Parathyroid adenoma (tissue), 2 donors: ENCODE measurements at regions not wholly inside any gene's neighbourhood (a gene's known extent, or its start where the extent isn't known, plus 50 kb on each side); places are given as distances from the start of the nearest gene placed in this dataset.

Experiments
- H2AFZ ChIP-seq: fragments of 300-600 bp; sonication (generic); one replicate; pipeline ENCODE4 v1.7.0; 2017; ENCODE audit warnings: antibody characterized with exemption, mild to moderate bottlenecking
- H3K27ac ChIP-seq: fragments of 300-600 bp; sonication (generic); one replicate; pipeline ENCODE4 v1.7.0; 2017
- H3K27me3 ChIP-seq: fragments of 300-600 bp; sonication (generic); one replicate; pipeline ENCODE4 v1.7.0; 2017; ENCODE audit warnings: low read length; ENCODE audit not compliant: control insufficient read depth, insufficient read depth
- H3K36me3 ChIP-seq: fragments of 300-600 bp; sonication (generic); one replicate; pipeline ENCODE4 v1.7.0; 2017; ENCODE audit warnings: low read length; ENCODE audit not compliant: control insufficient read depth, insufficient read depth
- H3K4me1 ChIP-seq: fragments of 300-600 bp; sonication (generic); one replicate; pipeline ENCODE4 v1.7.0; 2017; ENCODE audit warnings: control low read depth
- H3K4me2 ChIP-seq: fragments of 300-600 bp; sonication (generic); one replicate; pipeline ENCODE4 v1.7.0; 2017; ENCODE audit warnings: low read length
- H3K4me3 ChIP-seq: fragments of 300-600 bp; sonication (generic); one replicate; pipeline ENCODE4 v1.7.0; 2017; ENCODE audit warnings: low read depth, low read length
- H3K79me2 ChIP-seq: fragments of 300-600 bp; sonication (generic); one replicate; pipeline ENCODE4 v1.7.0; 2017; ENCODE audit warnings: control low read depth
- H3K9ac ChIP-seq: fragments of 300-600 bp; sonication (generic); one replicate; pipeline ENCODE4 v1.7.0; 2017; ENCODE audit warnings: mild to moderate bottlenecking
- H3K9me3 ChIP-seq: fragments of 300-600 bp; sonication (generic); one replicate; pipeline ENCODE4 v1.7.0; 2017; ENCODE audit warnings: low read length; ENCODE audit not compliant: control insufficient read depth
- CTCF ChIP-seq: fragments of 300-600 bp; sonication (generic); IDR thresholded peaks from one replicate; pipeline ENCODE4 v1.7.0; 2017; ENCODE audit warnings: antibody characterized with exemption, mild to moderate bottlenecking
- donor health status: primary hyperparathyroidism.

- H3K27me3 ChIP-seq: no peaks in the 10 kb centered on the region
- H3K4me3 ChIP-seq: no peak overlapping the region
- no peak overlapping the region for H3K9ac ChIP-seq
- H3K4me2 ChIP-seq: no peak overlapping the region
- TF ChIP-seq CTCF: no peak
- no peak overlapping the region for H3K27ac ChIP-seq
- no peaks in the 10 kb centered on the region for H3K79me2 ChIP-seq
- H2AFZ ChIP-seq: no peak overlapping the region
- no peaks in the 10 kb centered on the region for H3K36me3 ChIP-seq
- no peaks in the 10 kb centered on the region for H3K4me1 ChIP-seq
- H3K9me3 ChIP-seq: no peaks in the 10 kb centered on the region
These were observed 297.8 kb downstream of the RPS24 start for GRCh38 chr10:78331391-78331922.

- Histone ChIP-seq H2AFZ (no peak overlapping the region), H3K79me2 (no peaks in the 10 kb centered on the region), H3K9ac (no peak overlapping the region), H3K4me3 (no peak overlapping the region), H3K9me3 (no peaks in the 10 kb centered on the region), H3K27ac (no peak overlapping the region), H3K27me3 (no peaks in the 10 kb centered on the region), H3K4me2 (no peak overlapping the region), H3K4me1 (no peaks in the 10 kb centered on the region), H3K36me3 (no peaks in the 10 kb centered on the region)
- TF ChIP-seq CTCF: no peak
These were observed 298.3 kb downstream of the RPS24 start for GRCh38 chr10:78332012-78332411.

- Histone ChIP-seq H3K4me1 (no peaks in the 10 kb centered on the region), H3K79me2 (no peaks in the 10 kb centered on the region), H3K9me3 (no peaks in the 10 kb centered on the region), H3K27ac (no peak overlapping the region), H3K4me3 (no peak overlapping the region), H3K4me2 (no peak overlapping the region), H2AFZ (no peak overlapping the region), H3K36me3 (no peaks in the 10 kb centered on the region), H3K9ac (no peak overlapping the region), H3K27me3 (no peaks in the 10 kb centered on the region)
- no peak for TF ChIP-seq CTCF
These were observed 299.0 kb downstream of the RPS24 start for GRCh38 chr10:78332657-78333056.

GRCh38 chr10:78333362-78334143, 299.9 kb downstream of the RPS24 start:
- H3K27me3 ChIP-seq: no peaks in the 10 kb centered on the region
- no peaks in the 10 kb centered on the region for H3K4me1 ChIP-seq
- H3K9ac ChIP-seq: no peak overlapping the region
- H3K36me3 ChIP-seq: no peaks in the 10 kb centered on the region
- H3K79me2 ChIP-seq: no peaks in the 10 kb centered on the region
- H2AFZ ChIP-seq: no peak overlapping the region
- H3K4me2 ChIP-seq: no peak overlapping the region
- no peak overlapping the region for H3K27ac ChIP-seq
- no peak overlapping the region for H3K4me3 ChIP-seq
- TF ChIP-seq CTCF: no peak
- no peaks in the 10 kb centered on the region for H3K9me3 ChIP-seq

- H3K4me1 ChIP-seq: no peaks in the 10 kb centered on the region
- H3K9me3 ChIP-seq: no peaks in the 10 kb centered on the region
- no peak overlapping the region for H3K27ac ChIP-seq
- no peaks in the 10 kb centered on the region for H3K27me3 ChIP-seq
- no peak for TF ChIP-seq CTCF
- no peaks in the 10 kb centered on the region for H3K36me3 ChIP-seq
- H3K9ac ChIP-seq: no peak overlapping the region
- H2AFZ ChIP-seq: no peak overlapping the region
- no peak overlapping the region for H3K4me3 ChIP-seq
- H3K79me2 ChIP-seq: no peaks in the 10 kb centered on the region
- no peak overlapping the region for H3K4me2 ChIP-seq
These were observed 301.7 kb downstream of the RPS24 start for GRCh38 chr10:78335371-78335690.
